HCT116 (cell line): ENCODE measurements at regions not wholly inside any gene's neighbourhood (a gene's known extent, or its start where the extent isn't known, plus 50 kb on each side); places are given as distances from the start of the nearest gene placed in this dataset.

Experiments
- ATAC-seq: fragments of 200-7000 bp; cut with Tn5 transposase; 2 replicates; pipeline ENCODE4 v1.9.1; 2020; ENCODE audit warnings: mild to moderate bottlenecking, moderate library complexity
- BruUV-seq: library from RNA; stranded (reverse); fragments of 400-500 nt; replicated peaks from 2 replicates; lab custom pipeline; 2021; lab: Mats Ljungman, UMichigan
- CTCF ChIA-PET: fragments of 300-600 bp; sonication (Branson Sonifier 250); formaldehyde crosslinking; loops from one replicate; lab custom pipeline; 2021; ENCODE audit warnings: antibody characterized with exemption; lab: Charles Lee
- POLR2A ChIA-PET: fragments of 300-600, 350-600 bp; sonication (Branson Sonifier 250); formaldehyde crosslinking; loops from one replicate; lab custom pipeline; 2021; ENCODE audit warnings: antibody characterized with exemption; lab: Charles Lee
- RAD21 ChIA-PET, 2 experiments: fragments of 300-600 bp; sonication (Branson Sonifier 250); formaldehyde crosslinking; loops; one replicate each; lab custom pipeline; 2023; ENCODE audit warnings: low total read pairs in 2 of 2; ENCODE audit not compliant: uncharacterized antibody in 2 of 2, unreplicated experiment in 2 of 2, low non-redundant PET in 1 of 2; lab: Charles Lee
- DNase-seq: peaks from one replicate; pipeline ENCODE4 v3.0.0-alpha.2; 2010; ENCODE audit warnings: low read depth, low spot score
- H2AFZ ChIP-seq: fragments of 200-600 bp; shearing (Covaris generic), sonication (generic); 2 replicates; pipeline ENCODE4 v1.6.1; 2017; ENCODE audit warnings: low read depth, mixed run types, mixed read lengths, antibody characterized with exemption, low read length; ENCODE audit not compliant: poor library complexity, severe bottlenecking
- H3K27ac ChIP-seq: 2 replicates; pipeline ENCODE4 v1.5.1; 2012; ENCODE audit warnings: low read depth, low read length
- H3K27me3 ChIP-seq: fragments of 200-600 bp; sonication (generic); 2 replicates; pipeline ENCODE4 v1.6.1; 2016; ENCODE audit warnings: mixed run types, low read length, mixed read lengths; ENCODE audit not compliant: insufficient read depth
- H3K36me3 ChIP-seq, 2 experiments: fragments of 200-500 bp in 1 of 2; fragments of 200-600 bp in 1 of 2; sonication (Bioruptor generic) in 1 of 2; sonication (generic) in 1 of 2; 2 replicates each; pipeline versions ENCODE4 v1.5.1 to v1.6.1; 2014 to 2016; ENCODE audit warnings: low read length in 2 of 2, inconsistent platforms in 1 of 2, mixed read lengths in 1 of 2, mixed run types in 1 of 2; ENCODE audit not compliant: insufficient read depth in 2 of 2, control insufficient read depth in 1 of 2
- H3K4me1 ChIP-seq, 2 experiments: fragments of 200-600 bp in 1 of 2; sonication (generic) in 1 of 2; 2 replicates each; pipeline versions ENCODE4 v1.5.1 to v1.6.1; 2012 to 2017; ENCODE audit warnings: low read length in 2 of 2, inconsistent platforms in 1 of 2, mild to moderate bottlenecking in 1 of 2, mixed read lengths in 1 of 2, mixed run types in 1 of 2, moderate library complexity in 1 of 2; ENCODE audit not compliant: insufficient read depth in 2 of 2, control insufficient read depth in 1 of 2
- H3K4me2 ChIP-seq: fragments of 200-600 bp; sonication (generic); 2 replicates; pipeline ENCODE4 v1.6.1; 2017; ENCODE audit warnings: mixed run types, low read length, mixed read lengths
- H3K4me3 ChIP-seq, 2 experiments: fragments of 200-600 bp in 1 of 2; sonication (generic) in 1 of 2; replicated peaks in 1 of 2; 2 replicates each; pipeline ENCODE4 v1.5.1; 2011 to 2016; ENCODE audit warnings: low read length in 2 of 2, control low read depth in 1 of 2, low read depth in 1 of 2, mild to moderate bottlenecking in 1 of 2, mixed read lengths in 1 of 2, mixed run types in 1 of 2
- H3K79me2 ChIP-seq: fragments of 200-600 bp; sonication (generic); 2 replicates; pipeline ENCODE4 v1.6.1; 2017; ENCODE audit warnings: mild to moderate bottlenecking, mixed run types, low read length, moderate library complexity, mixed read lengths; ENCODE audit not compliant: insufficient read depth
- H3K9ac ChIP-seq: fragments of 200-600 bp; sonication (generic); 2 replicates; pipeline ENCODE4 v1.6.1; 2016; ENCODE audit warnings: low read length, mixed read lengths
- H3K9me2 ChIP-seq: fragments of 200-600 bp; sonication (generic), shearing (Covaris generic); 2 replicates; pipeline ENCODE4 v1.6.1; 2017; ENCODE audit warnings: mixed run types, mild to moderate bottlenecking, moderate library complexity; ENCODE audit not compliant: insufficient read depth
- H3K9me3 ChIP-seq, 2 experiments: fragments of 200-500 bp in 1 of 2; fragments of 200-600 bp in 1 of 2; sonication (Bioruptor generic) in 1 of 2; sonication (generic) in 1 of 2; 2 replicates each; pipeline ENCODE4 v1.6.1; 2014 to 2017; ENCODE audit warnings: low read length in 2 of 2, mixed read lengths in 2 of 2, inconsistent platforms in 1 of 2, low read depth in 1 of 2, mild to moderate bottlenecking in 1 of 2, mixed run types in 1 of 2, moderate library complexity in 1 of 2; ENCODE audit not compliant: control insufficient read depth in 1 of 2, insufficient read depth in 1 of 2
- H4K20me1 ChIP-seq: fragments of 200-600 bp; sonication (generic), shearing (Covaris generic); 2 replicates; pipeline ENCODE4 v1.6.1; 2017; ENCODE audit warnings: mixed run types, mild to moderate bottlenecking, moderate library complexity; ENCODE audit not compliant: insufficient read depth
- CBX3 ChIP-seq: IDR thresholded peaks from 2 replicates; pipeline ENCODE4 v1.6.1; 2012; ENCODE audit warnings: low read depth
- CEBPB ChIP-seq: IDR thresholded peaks from 2 replicates; pipeline ENCODE4 v1.6.1; 2012; ENCODE audit warnings: low read depth
- EGR1 ChIP-seq: IDR thresholded peaks from 2 replicates; pipeline ENCODE4 v1.6.1; 2012; ENCODE audit warnings: low read depth
- ELF1 ChIP-seq: IDR thresholded peaks from 2 replicates; pipeline ENCODE4 v1.6.1; 2012; ENCODE audit warnings: low read depth, borderline replicate concordance
- EZH2 ChIP-seq: fragments of 200-600 bp; sonication (generic); IDR thresholded peaks from 2 replicates; pipeline ENCODE4 v1.6.1; 2017; ENCODE audit warnings: antibody characterized with exemption, mixed run types
- EZH2phosphoT487 ChIP-seq: fragments of 200-600 bp; IDR thresholded peaks from 2 replicates; pipeline ENCODE4 v1.6.1; 2018; ENCODE audit warnings: antibody characterized with exemption, borderline replicate concordance
- FOSL1 ChIP-seq: IDR thresholded peaks from 2 replicates; pipeline ENCODE4 v1.6.1; 2012; ENCODE audit warnings: low read depth
- JUND ChIP-seq: IDR thresholded peaks from 2 replicates; pipeline ENCODE4 v1.6.1; 2012
- MAX ChIP-seq: IDR thresholded peaks from 2 replicates; pipeline ENCODE4 v1.6.1; 2012
- POLR2A ChIP-seq: IDR thresholded peaks from 2 replicates; pipeline ENCODE4 v1.7.0; 2011; ENCODE audit warnings: borderline replicate concordance; ENCODE audit not compliant: insufficient read depth, insufficient read length; ENCODE audit errors: extremely low read depth
- POLR2AphosphoS5 ChIP-seq: IDR thresholded peaks from 2 replicates; pipeline ENCODE4 v1.6.1; 2011; ENCODE audit warnings: mild to moderate bottlenecking, low read depth, low read length, moderate library complexity
- RAD21 ChIP-seq: IDR thresholded peaks from 2 replicates; pipeline ENCODE4 v1.6.1; 2012; ENCODE audit warnings: low read depth, mild to moderate bottlenecking
- SP1 ChIP-seq: IDR thresholded peaks from 2 replicates; pipeline ENCODE4 v1.6.1; 2012; ENCODE audit warnings: low read depth
- TCF7L2 ChIP-seq: IDR thresholded peaks from 2 replicates; pipeline ENCODE4 v1.7.0; 2011; ENCODE audit warnings: borderline replicate concordance, inconsistent platforms; ENCODE audit not compliant: insufficient read depth, insufficient read length; ENCODE audit errors: extremely low read depth
- YY1 ChIP-seq: IDR thresholded peaks from 2 replicates; pipeline ENCODE4 v1.6.1; 2011; ENCODE audit warnings: low read length, low read depth, moderate library complexity, mild to moderate bottlenecking; ENCODE audit not compliant: insufficient replicate concordance; ENCODE audit errors: extremely low read depth
- ZBTB33 ChIP-seq: IDR thresholded peaks from 2 replicates; pipeline ENCODE4 v1.6.1; 2011; ENCODE audit warnings: mild to moderate bottlenecking, low read length, moderate library complexity; ENCODE audit not compliant: insufficient replicate concordance; ENCODE audit errors: extremely low read depth
- ZFX ChIP-seq: fragments of 450-650 bp; IDR thresholded peaks from 2 replicates; pipeline ENCODE4 v1.6.1; 2017
- intact Hi-C: fragments of 100-400 bp; cut with micrococcal nuclease; formaldehyde crosslinking; loops from 2 replicates; pipeline ENCODE4 v1.10.0; 2022

- ChIA-PET POLR2A (no interaction called here), CTCF (interaction anchor here (0.7 kb wide), 1 partner anchor 834 kb away, joined by 4 read pairs; no protein-coding TSS in a partner anchor), RAD21 (no interaction called here)
- Histone ChIP-seq H3K9me2 (no peaks in the 10 kb centered on the region; the same call in 1 of the 2 replicates), H3K27me3 (no peaks in the 10 kb centered on the region), H2AFZ (no peak overlapping the region), H3K79me2 (no peaks in the 10 kb centered on the region), H3K27ac (no peak overlapping the region), H3K4me3 (no peak overlapping the region), H3K36me3 (no peaks in the 10 kb centered on the region), H3K4me1 (no peaks in the 10 kb centered on the region), H3K4me2 (no peak overlapping the region), H3K9ac (no peak overlapping the region), H3K9me3 (no peaks in the 10 kb centered on the region), H4K20me1 (no peaks in the 10 kb centered on the region)
- ATAC-seq (no peak), DNase-seq (no peak)
- TF ChIP-seq POLR2A (no peak), MAX (no peak), JUND (no peak), EZH2 (no peak), YY1 (no peak), RAD21 (no peak), POLR2AphosphoS5 (no peak), EGR1 (no peak), ELF1 (no peak), ZBTB33 (no peak), ZFX (no peak), CEBPB (no peak), FOSL1 (no peak), SP1 (no peak), CBX3 (no peak), EZH2phosphoT487 (no peak), TCF7L2 (no peak)
- no TSS peak for BruUV-seq
- intact Hi-C loops: no loop called here
These were observed 491.9 kb downstream of the COL12A1 start for GRCh38 chr6:74713941-74714340.
